HepG2 (cell line): ENCODE measurements at regions not wholly inside any gene's neighbourhood (a gene's known extent, or its start where the extent isn't known, plus 50 kb on each side); places are given as distances from the start of the nearest gene placed in this dataset.

Source experiments
- CBFB ChIP-seq: sonication (generic); formaldehyde crosslinking; IDR thresholded peaks from 2 replicates; pipeline ENCODE4 v1.4.0; 2020; ENCODE audit warnings: missing genetic modification reagents
- HOXD1 ChIP-seq: sonication (generic); formaldehyde crosslinking; IDR thresholded peaks from 2 replicates; pipeline ENCODE4 v1.5.0; 2020; ENCODE audit warnings: missing genetic modification reagents
- KAT2B ChIP-seq: fragments of 150-350 bp; IDR thresholded peaks from 2 replicates; pipeline ENCODE4 v1.6.1; 2014; ENCODE audit warnings: low read depth, low read length, borderline replicate concordance
- KDM4B ChIP-seq: sonication (generic); formaldehyde crosslinking; IDR thresholded peaks from 2 replicates; pipeline ENCODE4 v1.4.0; 2020; ENCODE audit warnings: missing genetic modification reagents
- KLF16 ChIP-seq, 2 experiments: sonication (generic) in 1 of 2; formaldehyde crosslinking in 1 of 2; IDR thresholded peaks; 2 replicates each; pipeline versions ENCODE4 v1.6.1 to v1.8.0; 2016 to 2023; ENCODE audit warnings: missing genetic modification reagents in 2 of 2, missing compliant biosample characterization in 1 of 2
- MATR3 ChIP-seq: sonication (generic); formaldehyde crosslinking; IDR thresholded peaks from 2 replicates; pipeline ENCODE4 v1.4.0; 2020; ENCODE audit warnings: missing genetic modification reagents
- MAZ ChIP-seq, 2 experiments: sonication (generic) in 1 of 2; formaldehyde crosslinking in 1 of 2; IDR thresholded peaks; 2 replicates each; pipeline versions ENCODE4 v1.5.0 to v1.6.1; 2012 to 2020; ENCODE audit warnings: low read depth in 2 of 2, mild to moderate bottlenecking in 2 of 2, borderline replicate concordance in 1 of 2, improper control_type of control experiment in 1 of 2, low read length in 1 of 2, missing genetic modification reagents in 1 of 2, moderate library complexity in 1 of 2
- MTA1 ChIP-seq: sonication (generic); formaldehyde crosslinking; IDR thresholded peaks from 2 replicates; pipeline ENCODE4 v1.4.0; 2020; ENCODE audit warnings: missing genetic modification reagents, mild to moderate bottlenecking, borderline replicate concordance
- MTF2 ChIP-seq: sonication (generic); formaldehyde crosslinking; IDR thresholded peaks from 2 replicates; pipeline ENCODE4 v1.5.0; 2020; ENCODE audit warnings: missing genetic modification reagents, borderline replicate concordance
- NCOA2 ChIP-seq: sonication (generic); formaldehyde crosslinking; IDR thresholded peaks from 2 replicates; pipeline ENCODE4 v1.8.0; 2022; ENCODE audit warnings: inconsistent platforms
- NFE2L2 ChIP-seq: fragments of 150-350 bp; IDR thresholded peaks from 2 replicates; pipeline ENCODE4 v1.6.1; 2014; ENCODE audit warnings: low read length
- NKX3-1 ChIP-seq: sonication (generic); formaldehyde crosslinking; IDR thresholded peaks from 2 replicates; pipeline ENCODE4 v1.5.0; 2020; ENCODE audit warnings: missing genetic modification reagents
- NR2C2 ChIP-seq: sonication (generic); formaldehyde crosslinking; IDR thresholded peaks from 2 replicates; pipeline ENCODE4 v1.4.0; 2020; ENCODE audit warnings: missing genetic modification reagents, mild to moderate bottlenecking, moderate library complexity, borderline replicate concordance
- PRMT3 ChIP-seq: sonication (generic); formaldehyde crosslinking; IDR thresholded peaks from 2 replicates; pipeline ENCODE4 v1.8.1; 2022; ENCODE audit warnings: low read depth, mild to moderate bottlenecking, moderate library complexity, missing genetic modification reagents, borderline replicate concordance
- SPEN ChIP-seq: sonication (generic); formaldehyde crosslinking; IDR thresholded peaks from 2 replicates; pipeline ENCODE4 v1.5.1; 2020; ENCODE audit warnings: low read depth, mild to moderate bottlenecking, missing genetic modification reagents
- ZIK1 ChIP-seq: sonication (generic); formaldehyde crosslinking; IDR thresholded peaks from 2 replicates; pipeline ENCODE4 v1.5.0; 2020; ENCODE audit warnings: mild to moderate bottlenecking, low read depth, missing genetic modification reagents, borderline replicate concordance
- ZKSCAN1 ChIP-seq: fragments of 150-350 bp; IDR thresholded peaks from 2 replicates; pipeline ENCODE4 v1.6.1; 2014; ENCODE audit warnings: low read length
- ZNF230 ChIP-seq: sonication (generic); formaldehyde crosslinking; IDR thresholded peaks from 2 replicates; pipeline ENCODE4 v1.4.0; 2020; ENCODE audit warnings: mild to moderate bottlenecking, missing genetic modification reagents
- ZNF331 ChIP-seq: sonication (generic); formaldehyde crosslinking; IDR thresholded peaks from 2 replicates; pipeline ENCODE4 v1.4.0; 2020; ENCODE audit warnings: missing genetic modification reagents
- ZNF441 ChIP-seq: sonication (generic); formaldehyde crosslinking; IDR thresholded peaks from 2 replicates; pipeline ENCODE4 v1.7.0; 2021; ENCODE audit warnings: missing genetic modification reagents, borderline replicate concordance
- ZNF530 ChIP-seq: sonication (generic); formaldehyde crosslinking; IDR thresholded peaks from 2 replicates; pipeline ENCODE4 v1.5.0; 2020; ENCODE audit warnings: low read depth, mild to moderate bottlenecking, missing genetic modification reagents
- ZNF605 ChIP-seq: sonication (generic); formaldehyde crosslinking; IDR thresholded peaks from 2 replicates; pipeline ENCODE4 v1.8.0; 2022; ENCODE audit warnings: mild to moderate bottlenecking, missing genetic modification reagents
- ZNF782 ChIP-seq: sonication (generic); formaldehyde crosslinking; IDR thresholded peaks from 2 replicates; pipeline ENCODE4 v1.4.0; 2020; ENCODE audit warnings: missing genetic modification reagents, mild to moderate bottlenecking, borderline replicate concordance
- ZNF788 ChIP-seq: sonication (generic); formaldehyde crosslinking; IDR thresholded peaks from 2 replicates; pipeline ENCODE4 v1.5.0; 2020; ENCODE audit warnings: mild to moderate bottlenecking, missing genetic modification reagents, borderline replicate concordance
- TF ChIP-seq, protein P1 (sequence below): sonication (generic); formaldehyde crosslinking; IDR thresholded peaks from 2 replicates; pipeline ENCODE4 v1.8.0; 2022; ENCODE audit warnings: mild to moderate bottlenecking, missing genetic modification reagents; ENCODE audit not compliant: insufficient replicate concordance
- TF ChIP-seq, protein P2 (sequence below): sonication (generic); formaldehyde crosslinking; IDR thresholded peaks from 2 replicates; pipeline ENCODE4 v1.4.0; 2020; ENCODE audit warnings: mild to moderate bottlenecking, missing genetic modification reagents
- TF ChIP-seq, protein P3 (sequence below): sonication (generic); formaldehyde crosslinking; IDR thresholded peaks from 2 replicates; pipeline ENCODE4 v1.5.1; 2020; ENCODE audit warnings: mild to moderate bottlenecking, moderate library complexity, missing genetic modification reagents

DNA sequence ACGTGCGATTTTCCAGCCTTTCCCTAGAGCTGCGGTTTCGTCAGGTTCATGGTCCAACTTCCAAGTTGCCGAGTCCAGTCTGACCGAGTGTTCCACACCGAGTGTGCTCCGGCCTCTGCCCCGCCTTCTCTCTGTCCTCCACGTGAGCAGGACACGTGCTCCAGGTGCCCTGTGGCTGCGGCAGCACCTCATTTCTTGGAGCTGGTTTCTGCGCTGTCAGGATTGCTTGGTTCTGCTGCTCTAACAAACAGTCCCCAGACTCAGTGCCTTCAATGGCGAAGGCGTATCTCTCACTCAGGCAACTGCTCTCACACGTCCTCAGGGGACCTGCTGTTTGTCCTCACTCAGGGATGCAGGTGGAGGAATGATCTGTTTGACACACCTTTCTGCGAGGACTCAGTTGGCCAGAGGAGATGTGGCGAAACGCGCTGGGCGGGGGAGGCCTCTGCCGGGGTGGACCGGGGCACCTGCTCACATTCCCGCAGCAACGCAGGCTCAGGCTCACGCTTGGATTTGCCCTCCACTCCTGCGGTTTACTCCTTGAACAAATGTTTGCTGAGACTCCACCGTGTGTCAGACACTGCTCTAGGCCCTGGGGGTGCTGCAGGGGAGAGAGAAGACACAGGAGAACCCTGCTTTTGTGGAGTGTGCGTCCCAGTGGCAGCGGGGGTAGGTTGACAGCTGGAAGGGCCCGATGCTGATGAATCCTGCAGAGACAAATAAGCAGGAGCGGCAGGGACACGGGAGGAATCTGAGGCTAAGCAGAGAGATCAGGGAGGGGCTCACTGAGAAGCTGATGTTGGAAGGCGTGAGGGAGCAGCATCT, 63.4 kb upstream of the FBRSL1 start (continued):
- TF ChIP-seq NFE2L2 (no peak), KLF16 (CRISPR knock-in tag; IDR thresholded peaks at IDR 0.05) (peak in 1 of 2 experiments; percentile 47; a peak in 1 of 4 replicates), ZNF782 (CRISPR knock-in tag) (no peak), MTA1 (0 out of 2 replicates have a peak, but pooled peaks have one; percentile 43), CBFB (CRISPR knock-in tag) (peak; percentile 52; the same call in 1 of the 2 replicates), ZNF530 (0 out of 2 replicates have a peak, but pooled peaks have one; percentile 72), KDM4B (CRISPR knock-in tag) (no peak), ZNF605 (CRISPR knock-in tag) (peak; percentile 96), NKX3-1 (CRISPR knock-in tag) (no peak; the same call in 1 of the 2 replicates), MTF2 (CRISPR knock-in tag) (no peak; the same call in 1 of the 2 replicates), HOXD1 (CRISPR knock-in tag) (no peak), NR2C2 (0 out of 2 replicates have a peak, but pooled peaks have one; percentile 14), MAZ (IDR thresholded peaks at IDR 0.05; ENCODE audit: borderline replicate concordance, low read depth, low read length) (no peak), MAZ (CRISPR knock-in tag; IDR thresholded peaks at IDR 0.05; ENCODE audit: low read depth) (peak; percentile 50; the same call in 1 of the 2 replicates), ZNF441 (CRISPR knock-in tag) (peak; percentile 97), ZNF230 (CRISPR knock-in tag) (peak; percentile 77; the same call in 1 of the 2 replicates), SPEN (CRISPR knock-in tag) (peak; percentile 59; the same call in 1 of the 2 replicates), ZKSCAN1 (no peak), ZNF788 (peak; percentile 55), PRMT3 (0 out of 2 replicates have a peak, but pooled peaks have one; percentile 77), ZNF331 (CRISPR knock-in tag) (no peak; the same call in 1 of the 2 replicates), NCOA2 (CRISPR knock-in tag) (peak; percentile 51; the same call in 1 of the 2 replicates), ZIK1 (CRISPR knock-in tag) (peak; percentile 73; the same call in 1 of the 2 replicates), KAT2B (no peak), MATR3 (CRISPR knock-in tag) (no peak)
- TF ChIP-seq, protein P1, sequence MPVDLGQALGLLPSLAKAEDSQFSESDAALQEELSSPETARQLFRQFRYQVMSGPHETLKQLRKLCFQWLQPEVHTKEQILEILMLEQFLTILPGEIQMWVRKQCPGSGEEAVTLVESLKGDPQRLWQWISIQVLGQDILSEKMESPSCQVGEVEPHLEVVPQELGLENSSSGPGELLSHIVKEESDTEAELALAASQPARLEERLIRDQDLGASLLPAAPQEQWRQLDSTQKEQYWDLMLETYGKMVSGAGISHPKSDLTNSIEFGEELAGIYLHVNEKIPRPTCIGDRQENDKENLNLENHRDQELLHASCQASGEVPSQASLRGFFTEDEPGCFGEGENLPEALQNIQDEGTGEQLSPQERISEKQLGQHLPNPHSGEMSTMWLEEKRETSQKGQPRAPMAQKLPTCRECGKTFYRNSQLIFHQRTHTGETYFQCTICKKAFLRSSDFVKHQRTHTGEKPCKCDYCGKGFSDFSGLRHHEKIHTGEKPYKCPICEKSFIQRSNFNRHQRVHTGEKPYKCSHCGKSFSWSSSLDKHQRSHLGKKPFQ (CRISPR knock-in tag) = peak; percentile 79
- TF ChIP-seq, protein P2, sequence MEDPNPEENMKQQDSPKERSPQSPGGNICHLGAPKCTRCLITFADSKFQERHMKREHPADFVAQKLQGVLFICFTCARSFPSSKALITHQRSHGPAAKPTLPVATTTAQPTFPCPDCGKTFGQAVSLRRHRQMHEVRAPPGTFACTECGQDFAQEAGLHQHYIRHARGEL (CRISPR knock-in tag) = no peak
- TF ChIP-seq, protein P3, sequence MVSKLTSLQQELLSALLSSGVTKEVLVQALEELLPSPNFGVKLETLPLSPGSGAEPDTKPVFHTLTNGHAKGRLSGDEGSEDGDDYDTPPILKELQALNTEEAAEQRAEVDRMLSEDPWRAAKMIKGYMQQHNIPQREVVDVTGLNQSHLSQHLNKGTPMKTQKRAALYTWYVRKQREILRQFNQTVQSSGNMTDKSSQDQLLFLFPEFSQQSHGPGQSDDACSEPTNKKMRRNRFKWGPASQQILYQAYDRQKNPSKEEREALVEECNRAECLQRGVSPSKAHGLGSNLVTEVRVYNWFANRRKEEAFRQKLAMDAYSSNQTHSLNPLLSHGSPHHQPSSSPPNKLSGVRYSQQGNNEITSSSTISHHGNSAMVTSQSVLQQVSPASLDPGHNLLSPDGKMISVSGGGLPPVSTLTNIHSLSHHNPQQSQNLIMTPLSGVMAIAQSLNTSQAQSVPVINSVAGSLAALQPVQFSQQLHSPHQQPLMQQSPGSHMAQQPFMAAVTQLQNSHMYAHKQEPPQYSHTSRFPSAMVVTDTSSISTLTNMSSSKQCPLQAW (CRISPR knock-in tag) = peak; percentile 75; the same call in 1 of the 2 replicates
